ENCODE measurements at regions not wholly inside any gene's neighbourhood (a gene's known extent, or its start where the extent isn't known, plus 50 kb on each side); places are given as distances from the start of the nearest gene placed in this dataset.

DNA sequence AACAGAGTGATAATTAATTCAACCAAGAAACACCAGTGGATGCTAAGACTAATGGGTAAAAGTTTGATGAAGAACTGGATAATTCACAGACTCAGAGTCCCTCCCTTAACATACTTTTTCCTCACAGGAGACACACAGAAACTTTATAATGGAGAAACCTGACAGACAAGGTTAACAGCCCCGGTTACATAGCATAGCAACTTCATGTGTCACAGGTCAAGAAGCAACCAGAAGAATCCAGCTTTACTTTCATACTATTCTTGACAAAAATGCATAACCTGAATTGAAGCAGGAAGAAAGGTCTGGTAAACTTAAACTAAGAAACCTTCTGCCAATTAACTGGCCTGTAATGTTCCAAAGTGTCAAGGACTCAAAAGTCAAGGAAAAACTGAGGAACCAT lies 375.9 kb downstream of the RNF144B start:
- no peak for DNase-seq (ENCODE audit: low read depth)

DNA sequence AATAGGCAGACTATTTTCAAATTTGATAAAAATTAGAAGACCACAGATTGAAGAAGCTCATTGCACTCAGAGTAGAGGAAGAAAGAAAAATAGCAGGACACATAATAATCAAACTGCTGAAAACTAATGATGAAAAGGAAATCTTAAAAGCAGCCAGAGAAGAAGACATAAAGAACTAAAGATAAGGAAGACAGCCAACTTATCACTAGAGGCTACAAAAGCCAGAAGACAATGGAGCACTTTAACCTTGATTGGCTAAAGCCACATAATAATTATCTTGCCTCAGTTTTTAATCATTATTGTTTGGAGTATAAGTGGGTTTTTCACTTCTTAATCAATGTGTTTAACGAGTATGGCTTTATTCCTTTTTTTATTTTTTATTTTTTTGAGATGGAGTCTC lies 397.6 kb downstream of the RNF144B start:
- DNase-seq (ENCODE audit: low read depth): no peak

DNA sequence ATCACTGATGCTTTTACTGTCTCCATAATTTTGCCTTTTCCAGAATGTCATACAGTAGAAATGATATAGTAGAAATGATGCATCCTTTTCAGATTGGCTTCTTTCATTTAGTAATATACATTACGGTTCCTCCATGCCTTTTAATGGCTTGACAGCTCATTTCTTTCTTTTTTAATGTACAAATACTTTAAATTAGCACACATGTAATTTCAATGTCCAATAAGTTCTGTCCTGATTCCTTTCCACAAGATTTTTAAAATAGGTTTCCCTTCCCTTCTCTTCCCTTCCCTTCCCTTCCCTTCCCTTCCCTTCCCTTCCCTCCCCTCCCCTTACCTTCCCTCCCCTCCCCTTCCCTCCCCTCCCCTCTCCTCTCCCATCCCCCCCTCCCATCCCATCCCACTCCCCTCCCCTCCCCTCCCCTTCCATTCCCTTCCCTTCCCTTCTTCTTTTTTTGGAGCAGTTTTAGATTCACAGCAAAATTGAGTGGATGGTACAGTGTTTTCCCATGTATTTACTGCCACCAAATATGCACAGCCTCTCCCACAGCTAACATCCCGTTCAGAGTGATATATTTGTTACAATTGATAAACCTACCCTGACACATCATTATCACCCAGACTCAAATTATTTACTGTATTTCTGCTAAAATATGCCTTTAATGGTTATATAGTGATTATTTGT lies 398.8 kb downstream of the RNF144B start:
- no peak for DNase-seq (ENCODE audit: low read depth)

DNA sequence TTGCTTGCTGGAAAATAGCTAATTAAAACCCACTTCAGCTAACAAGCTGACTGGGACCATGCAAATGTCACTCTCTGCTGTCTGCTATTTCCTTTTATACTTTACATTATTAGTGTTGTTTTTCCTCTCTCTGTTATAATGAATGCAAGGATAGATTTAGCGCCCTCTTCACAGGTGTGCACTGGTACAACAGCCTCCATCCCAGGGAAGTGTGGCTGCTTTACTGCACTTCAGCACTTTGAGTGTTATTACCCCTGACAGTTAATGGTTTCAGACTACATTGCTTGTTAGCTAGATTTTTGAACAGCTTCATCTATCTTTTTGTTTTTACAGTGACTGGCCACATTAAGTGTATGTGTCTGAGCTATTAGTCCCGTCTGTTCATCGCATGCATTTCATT lies 405.7 kb downstream of the RNF144B start:
- DNase-seq (ENCODE audit: low read depth): no peak

DNA sequence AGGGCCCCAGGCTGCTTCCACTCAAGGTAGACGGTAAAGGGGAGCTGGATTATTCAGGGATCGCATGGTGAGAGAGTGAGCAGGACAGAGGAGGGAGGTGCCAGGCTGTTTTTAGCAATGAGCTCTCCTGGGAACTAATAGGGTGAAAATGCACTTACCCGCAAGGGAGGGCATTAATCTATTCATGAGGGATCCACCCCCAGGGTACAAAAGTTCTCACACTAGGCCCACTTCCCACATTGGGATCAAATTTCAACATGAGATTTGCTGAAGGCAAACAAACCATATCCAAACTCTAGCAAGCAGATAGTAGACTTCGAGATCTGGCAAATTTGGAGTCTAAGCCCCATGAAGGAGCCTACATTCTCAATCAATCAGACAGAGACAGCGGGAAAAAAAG lies 408.6 kb downstream of the RNF144B start:
- DNase-seq (ENCODE audit: low read depth): no peak

GRCh38 chr6:18820725-18821124 lies 433.6 kb downstream of the RNF144B start:
- no peak for DNase-seq (ENCODE audit: low read depth)

GRCh38 chr6:18823782-18824386 lies 436.7 kb downstream of the RNF144B start:
- DNase-seq (ENCODE audit: low read depth): no peak

GRCh38 chr6:18829272-18829870 lies 442.2 kb downstream of the RNF144B start:
- DNase-seq (ENCODE audit: low read depth): no peak

GRCh38 chr6:18835976-18836375 lies 448.8 kb downstream of the RNF144B start:
- no peak for DNase-seq (ENCODE audit: low read depth)

GRCh38 chr6:18837013-18837412 lies 449.9 kb downstream of the RNF144B start:
- no peak for DNase-seq (ENCODE audit: low read depth)

DNA sequence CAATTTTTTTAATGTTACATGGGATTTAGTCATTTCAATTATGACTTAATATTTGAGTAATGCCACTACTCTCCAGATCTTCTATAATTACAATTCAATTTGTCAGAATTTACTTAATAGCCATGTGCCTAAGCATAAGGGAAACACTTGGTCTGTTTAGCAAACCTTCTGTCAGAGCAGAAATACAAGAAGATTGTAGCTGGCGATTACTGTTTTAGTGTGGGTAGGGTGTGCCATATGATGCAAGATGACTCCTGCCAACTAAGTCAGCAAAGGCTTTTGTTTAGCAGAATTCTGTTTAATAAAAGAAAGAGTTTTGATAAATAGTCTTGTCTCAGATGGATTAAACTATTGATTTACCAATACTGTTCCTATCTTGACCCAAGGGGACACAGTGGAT lies 455.4 kb downstream of the RNF144B start:
- DNase-seq (ENCODE audit: low read depth): no peak

GRCh38 chr6:18845896-18846295 lies 458.7 kb downstream of the RNF144B start:
- no peak for DNase-seq (ENCODE audit: low read depth)

GRCh38 chr6:18846327-18846726 lies 459.2 kb downstream of the RNF144B start:
- no peak for DNase-seq (ENCODE audit: low read depth)

GRCh38 chr6:18861204-18861603 lies 474.1 kb downstream of the RNF144B start:
- DNase-seq (ENCODE audit: low read depth): no peak

DNA sequence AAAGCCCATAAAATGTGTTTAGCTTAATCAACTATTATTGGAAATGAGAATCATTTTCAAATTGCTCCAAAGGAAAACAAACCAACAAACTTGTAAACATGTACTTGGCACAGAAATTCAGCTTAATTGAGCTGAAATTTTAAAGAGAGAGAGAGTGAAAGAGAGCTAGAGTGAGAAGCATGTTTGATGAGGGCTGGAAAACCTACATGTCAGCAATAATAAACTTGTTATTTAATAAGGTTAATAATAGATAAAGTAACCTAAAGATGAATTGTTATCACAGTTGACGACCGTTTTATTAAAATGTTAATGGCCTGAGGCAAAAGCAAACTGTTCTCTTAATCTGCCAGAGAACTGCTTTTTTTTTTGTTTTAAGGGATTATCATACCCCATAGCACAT lies 496.1 kb downstream of the RNF144B start:
- no peak for DNase-seq (ENCODE audit: low read depth)

GRCh38 chr6:18883851-18884250 lies 496.7 kb downstream of the RNF144B start:
- no peak for DNase-seq (ENCODE audit: low read depth)

GRCh38 chr6:18893540-18894269 lies 506.6 kb downstream of the RNF144B start:
- no peak for DNase-seq (ENCODE audit: low read depth)

DNA sequence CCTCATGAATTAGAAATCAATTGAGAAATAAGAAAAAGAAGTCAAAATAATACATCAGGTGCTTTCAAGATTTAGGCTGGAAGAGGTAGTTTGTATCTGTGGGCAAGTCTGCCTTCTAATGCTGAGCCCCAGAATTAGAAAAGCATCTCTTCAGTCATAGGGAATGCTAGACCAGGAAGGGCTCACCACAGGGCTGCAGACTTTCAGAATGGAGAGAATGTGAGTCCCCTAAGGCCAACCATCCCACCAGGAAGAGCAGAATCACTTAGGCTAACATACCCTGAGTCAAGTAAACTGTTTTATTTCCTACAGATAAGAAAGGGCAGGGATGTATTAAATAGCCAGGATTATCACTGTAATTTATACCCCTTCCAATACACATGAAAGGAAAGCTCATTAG lies 510.2 kb downstream of the RNF144B start:
- DNase-seq (ENCODE audit: low read depth): no peak

DNA sequence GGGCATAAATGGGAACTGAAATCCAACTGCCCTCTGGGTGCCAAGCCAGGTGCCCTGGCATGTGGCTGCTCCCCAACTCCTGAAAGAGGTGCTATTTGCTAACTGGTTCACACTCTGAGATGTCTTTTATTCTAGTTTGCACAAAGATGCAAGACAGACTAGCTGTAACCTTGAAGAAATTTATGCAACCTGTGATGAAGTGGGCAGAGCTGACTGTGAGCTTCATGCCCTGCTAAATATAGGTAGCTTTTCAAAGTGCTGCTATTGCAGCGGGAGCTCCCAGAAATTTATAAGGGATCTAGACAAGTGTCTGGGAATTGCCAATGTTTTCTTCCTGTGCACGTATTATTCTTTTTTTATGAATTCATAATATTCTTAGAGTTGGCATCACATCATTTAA lies 517.5 kb downstream of the RNF144B start:
- DNase-seq (ENCODE audit: low read depth): no peak

- no peak for DNase-seq (ENCODE audit: low read depth)
Measured at GRCh38 chr6:18920701-18921100, 533.6 kb downstream of the RNF144B start.

GRCh38 chr6:18931086-18931485 lies 543.9 kb downstream of the RNF144B start:
- DNase-seq (ENCODE audit: low read depth): no peak

DNA sequence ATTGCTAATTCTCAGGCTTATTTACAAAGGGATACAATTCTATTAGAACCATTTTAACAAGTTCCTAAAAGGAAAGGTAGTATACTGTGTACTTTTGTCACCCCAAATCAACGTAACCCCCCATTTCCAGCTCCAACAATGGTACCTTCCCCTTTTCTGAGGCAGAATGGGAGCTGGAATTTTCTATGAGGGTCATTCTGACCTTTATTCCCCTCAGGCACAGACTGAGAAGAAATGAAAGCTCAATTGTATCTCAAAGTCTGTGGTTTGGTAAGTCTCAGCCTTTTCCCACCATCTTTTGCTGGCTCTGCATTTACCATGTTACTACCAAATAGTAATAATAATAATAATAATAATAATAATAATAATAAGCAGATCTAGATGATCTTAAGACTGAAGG lies 571.0 kb downstream of the RNF144B start:
- no peak for DNase-seq (ENCODE audit: low read depth)

- no peak for DNase-seq (ENCODE audit: low read depth)
Measured at GRCh38 chr6:18961566-18961965, 574.4 kb downstream of the RNF144B start.
